HL-60 (cell line): ENCODE measurements at regions not wholly inside any gene's neighbourhood (a gene's known extent, or its start where the extent isn't known, plus 50 kb on each side); places are given as distances from the start of the nearest gene placed in this dataset.

ENCODE experiments used
- DNase-seq, 2 experiments: peaks; one replicate each; pipeline ENCODE4 v3.0.0-alpha.2; 2010 to 2020; ENCODE audit warnings: low read depth in 1 of 2, low spot score in 1 of 2
- H3K27ac ChIP-seq: fragments of 250-450 bp; sonication (Bioruptor Pico); replicated peaks from 2 replicates; pipeline ENCODE4 v1.5.1; 2020; ENCODE audit warnings: mild to moderate bottlenecking, moderate library complexity
- H3K27me3 ChIP-seq: fragments of 250-450 bp; sonication (Bioruptor Pico); 2 replicates; pipeline ENCODE4 v1.5.1; 2021; ENCODE audit warnings: mild to moderate bottlenecking, moderate library complexity; ENCODE audit not compliant: insufficient read depth, poor library complexity, severe bottlenecking
- H3K4me3 ChIP-seq: replicated peaks from 2 replicates; pipeline ENCODE4 v1.5.1; 2011; ENCODE audit warnings: mild to moderate bottlenecking, control low read depth, low read length; ENCODE audit not compliant: insufficient read depth
- CTCF ChIP-seq: IDR thresholded peaks from one replicate; pipeline ENCODE4 v1.5.1; 2011; ENCODE audit warnings: low read length, control low read depth, inconsistent platforms; ENCODE audit not compliant: insufficient read depth
- GABPA ChIP-seq: IDR thresholded peaks from 2 replicates; pipeline ENCODE4 v1.6.1; 2012; ENCODE audit warnings: low read depth
- POLR2AphosphoS5 ChIP-seq: IDR thresholded peaks from 2 replicates; pipeline ENCODE4 v1.6.1; 2012; ENCODE audit warnings: low read depth
- REST ChIP-seq: IDR thresholded peaks from 2 replicates; pipeline ENCODE4 v1.6.1; 2012; ENCODE audit warnings: low read depth; ENCODE audit not compliant: insufficient replicate concordance
- SPI1 ChIP-seq: IDR thresholded peaks from 2 replicates; pipeline ENCODE4 v1.6.1; 2012; ENCODE audit warnings: low read depth, mild to moderate bottlenecking, borderline replicate concordance

DNA sequence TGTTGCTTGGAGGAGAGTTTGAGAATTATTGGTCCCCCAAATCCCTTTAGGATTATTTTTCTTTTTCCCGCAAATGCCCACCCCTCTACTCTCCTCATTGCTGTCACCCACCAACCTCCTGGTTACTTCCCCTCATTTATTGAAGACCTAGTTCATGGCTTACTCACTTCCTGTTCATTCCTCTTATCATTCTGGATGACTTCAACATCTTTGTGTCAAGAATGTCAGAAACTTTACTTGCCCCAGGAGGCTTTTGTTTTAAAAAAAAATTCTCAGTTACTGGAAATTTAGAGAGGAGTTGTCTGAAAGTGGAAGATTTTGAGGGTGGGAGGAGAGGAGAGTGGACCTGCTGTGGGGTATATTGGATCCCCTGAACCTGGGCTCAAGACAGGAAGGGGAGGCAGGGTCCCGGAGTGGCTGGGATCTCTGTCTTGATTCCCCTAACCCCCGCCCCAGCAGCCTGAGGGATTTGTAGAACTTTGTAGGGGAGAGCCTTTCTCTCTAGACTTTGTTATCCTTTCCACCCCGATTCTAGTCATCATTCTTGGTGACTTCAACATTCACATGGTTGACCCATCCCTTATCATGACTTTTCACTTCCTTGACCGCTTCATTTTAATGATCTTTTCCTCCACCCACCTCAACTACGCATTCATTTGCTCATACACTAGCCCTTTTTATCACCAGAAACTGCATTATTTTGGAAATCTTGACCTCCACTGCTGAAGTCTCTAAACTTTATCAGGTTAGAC lies 69.9 kb upstream of the ESX1 start:
- no peak overlapping the region for H3K27ac ChIP-seq

DNA sequence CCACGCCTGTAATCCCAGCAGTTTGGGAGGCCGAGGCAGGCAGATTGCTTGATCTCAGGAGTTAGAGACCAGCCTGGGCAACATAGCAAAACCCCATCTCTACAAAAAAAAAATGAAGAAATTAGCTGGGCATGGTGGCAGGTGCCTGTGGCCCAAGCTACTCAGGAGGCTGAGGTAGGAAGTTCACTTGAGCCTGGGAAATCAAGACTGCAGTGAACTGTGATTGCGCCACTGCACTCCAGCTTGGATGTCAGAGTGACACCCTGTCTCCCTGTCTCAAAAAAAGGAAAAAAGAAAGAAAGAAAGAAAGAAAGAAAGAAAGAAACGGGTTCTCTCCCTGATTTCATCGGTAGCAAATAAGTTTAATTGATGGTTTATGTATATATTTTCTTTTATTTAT lies 64.6 kb upstream of the ESX1 start:
- no peak for TF ChIP-seq REST
- TF ChIP-seq CTCF = no peak
- no peak for TF ChIP-seq POLR2AphosphoS5
- no peak for TF ChIP-seq SPI1
- TF ChIP-seq GABPA = no peak
- Histone ChIP-seq H3K27ac (no peak overlapping the region), H3K27me3 (no peaks in the 10 kb centered on the region), H3K4me3 (no peak overlapping the region)
- no peak for DNase-seq

More for the DNA sequence above, 69.9 kb upstream of the ESX1 start:
- Histone ChIP-seq H3K4me3 (no peak overlapping the region), H3K27me3 (no peaks in the 10 kb centered on the region)
- no peak for DNase-seq
- TF ChIP-seq GABPA (no peak), POLR2AphosphoS5 (no peak), CTCF (no peak), REST (no peak), SPI1 (no peak)

DNA sequence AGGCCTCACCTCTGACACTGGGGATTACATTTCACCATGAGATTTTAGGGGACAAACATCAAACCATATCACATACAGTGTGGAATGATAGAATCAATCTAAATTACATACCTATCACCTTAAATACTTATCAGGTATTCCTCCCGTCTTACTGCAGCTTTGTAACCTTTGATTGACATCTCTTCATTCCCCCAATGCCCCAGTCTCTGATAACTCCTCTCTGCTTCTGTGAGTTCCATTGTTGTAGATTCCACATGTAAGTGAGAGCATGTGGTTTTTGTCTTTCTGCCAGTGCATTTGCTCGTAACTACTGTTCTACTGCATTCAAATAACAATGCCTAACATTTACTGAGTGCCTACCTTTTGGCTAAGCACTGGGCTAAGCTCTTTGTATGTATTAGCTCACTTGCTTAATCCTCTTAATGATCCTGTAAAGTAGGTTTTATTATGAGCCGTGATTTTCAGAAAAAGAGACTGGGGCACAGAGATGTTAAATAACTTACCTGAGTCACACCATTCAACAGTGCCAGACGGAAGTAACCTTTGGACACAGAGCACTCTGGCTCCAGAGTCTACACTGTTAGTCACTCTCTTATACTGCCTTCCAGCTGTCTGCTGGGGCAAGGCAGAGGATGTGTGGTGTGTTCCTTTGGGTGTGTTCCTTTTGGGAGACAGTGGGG lies 63.7 kb upstream of the ESX1 start:
- Histone ChIP-seq H3K27ac (no peak overlapping the region), H3K27me3 (no peaks in the 10 kb centered on the region), H3K4me3 (no peak overlapping the region)
- DNase-seq = no peak
- TF ChIP-seq SPI1 (no peak), CTCF (no peak), POLR2AphosphoS5 (no peak), REST (no peak), GABPA (no peak)
